ENCODE measurements at regions not wholly inside any gene's neighbourhood (a gene's known extent, or its start where the extent isn't known, plus 50 kb on each side); places are given as distances from the start of the nearest gene placed in this dataset.

DNA sequence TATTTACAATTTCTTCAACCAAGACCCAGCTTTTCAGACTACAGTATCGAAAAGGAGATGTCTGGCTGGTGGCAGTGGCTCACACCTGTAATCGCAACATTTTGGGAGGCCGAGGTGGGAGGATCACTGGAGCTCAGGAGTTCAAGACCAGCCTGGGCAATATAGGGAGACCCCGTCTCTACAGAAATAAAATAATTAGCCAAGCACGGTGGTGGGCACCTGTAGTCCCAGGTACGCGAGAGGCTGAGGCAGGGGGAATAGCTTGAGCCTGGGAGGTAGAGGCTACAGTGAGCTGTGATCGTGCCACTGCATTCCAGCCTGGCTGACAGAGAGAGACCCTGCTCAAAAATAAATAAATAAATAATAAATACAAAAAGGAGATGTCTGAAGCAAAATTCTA, 530.5 kb downstream of the BCL11B start:
- TF ChIP-seq, protein P1, sequence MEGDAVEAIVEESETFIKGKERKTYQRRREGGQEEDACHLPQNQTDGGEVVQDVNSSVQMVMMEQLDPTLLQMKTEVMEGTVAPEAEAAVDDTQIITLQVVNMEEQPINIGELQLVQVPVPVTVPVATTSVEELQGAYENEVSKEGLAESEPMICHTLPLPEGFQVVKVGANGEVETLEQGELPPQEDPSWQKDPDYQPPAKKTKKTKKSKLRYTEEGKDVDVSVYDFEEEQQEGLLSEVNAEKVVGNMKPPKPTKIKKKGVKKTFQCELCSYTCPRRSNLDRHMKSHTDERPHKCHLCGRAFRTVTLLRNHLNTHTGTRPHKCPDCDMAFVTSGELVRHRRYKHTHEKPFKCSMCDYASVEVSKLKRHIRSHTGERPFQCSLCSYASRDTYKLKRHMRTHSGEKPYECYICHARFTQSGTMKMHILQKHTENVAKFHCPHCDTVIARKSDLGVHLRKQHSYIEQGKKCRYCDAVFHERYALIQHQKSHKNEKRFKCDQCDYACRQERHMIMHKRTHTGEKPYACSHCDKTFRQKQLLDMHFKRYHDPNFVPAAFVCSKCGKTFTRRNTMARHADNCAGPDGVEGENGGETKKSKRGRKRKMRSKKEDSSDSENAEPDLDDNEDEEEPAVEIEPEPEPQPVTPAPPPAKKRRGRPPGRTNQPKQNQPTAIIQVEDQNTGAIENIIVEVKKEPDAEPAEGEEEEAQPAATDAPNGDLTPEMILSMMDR (IDR thresholded peaks at IDR 0.05) = no peak
- no peak for TF ChIP-seq ZFX (IDR thresholded peaks at IDR 0.05; ENCODE audit: borderline replicate concordance)
